AG04450 (cell line): ENCODE measurements at regions not wholly inside any gene's neighbourhood (a gene's known extent, or its start where the extent isn't known, plus 50 kb on each side); places are given as distances from the start of the nearest gene placed in this dataset.

Source experiments
- CTCF ChIA-PET: fragments of 300-600, 350-600 bp; formaldehyde crosslinking; extraction: SDS; loops from one replicate; lab custom pipeline; 2022; ENCODE audit warnings: antibody characterized with exemption, inconsistent platforms; lab: Charles Lee
- POLR2A ChIA-PET: fragments of 350-600 bp; formaldehyde crosslinking; extraction: SDS; loops from one replicate; lab custom pipeline; 2021; ENCODE audit warnings: antibody characterized with exemption, inconsistent platforms; lab: Yijun Ruan, JAX
- DNase-seq: peaks from one replicate; pipeline ENCODE4 v3.0.0-alpha.2; 2011; ENCODE audit warnings: low read depth, low spot score
- H3K27ac ChIP-seq: one replicate; pipeline ENCODE4 v1.5.1; 2012; ENCODE audit warnings: low read depth, low read length, control low read depth
- H3K27me3 ChIP-seq: one replicate; pipeline ENCODE4 v1.6.0; 2012; ENCODE audit warnings: low read length; ENCODE audit not compliant: control insufficient read depth, insufficient read depth
- H3K4me3 ChIP-seq: 2 replicates; pipeline ENCODE4 v1.5.1; 2011; ENCODE audit warnings: mild to moderate bottlenecking, low read depth, low read length, control low read depth
- H3K9me3 ChIP-seq: 2 replicates; pipeline ENCODE4 v1.5.1; 2012; ENCODE audit warnings: low read length; ENCODE audit not compliant: control insufficient read depth, insufficient read depth
- CTCF ChIP-seq: IDR thresholded peaks from 2 replicates; pipeline ENCODE4 v1.5.1; 2011; ENCODE audit warnings: low read depth, low read length, control low read depth, inconsistent platforms

- DNase-seq, result no peak
- ChIA-PET POLR2A (no interaction called here), CTCF (no interaction called here)
- TF ChIP-seq CTCF, result no peak
- Histone ChIP-seq H3K4me3 (no peak overlapping the region), H3K27ac (no peak overlapping the region), H3K9me3 (peaks cover 20% of the 10 kb centered on the region), H3K27me3 (no peaks in the 10 kb centered on the region)
These were observed 270.9 kb upstream of the SULF2 start for GRCh38 chr20:48056218-48056617.

GRCh38 chr20:48054051-48054450, 268.8 kb upstream of the SULF2 start:
- Histone ChIP-seq H3K4me3 (no peak overlapping the region), H3K9me3 (peaks cover 12% of the 10 kb centered on the region), H3K27ac (no peak overlapping the region), H3K27me3 (no peaks in the 10 kb centered on the region)
- CTCF ChIA-PET, result no interaction called here
- TF ChIP-seq CTCF, result no peak
- no peak for DNase-seq
- POLR2A ChIA-PET, result no interaction called here

- no peak overlapping the region for H3K27ac ChIP-seq
- no peaks in the 10 kb centered on the region; the same call in 1 of the 2 replicates for H3K9me3 ChIP-seq
- ChIA-PET POLR2A (no interaction called here), CTCF (no interaction called here)
- no peak for DNase-seq
- H3K4me3 ChIP-seq, result no peak overlapping the region
- no peaks in the 10 kb centered on the region for H3K27me3 ChIP-seq
- no peak for TF ChIP-seq CTCF
These were observed 267.2 kb upstream of the SULF2 start for GRCh38 chr20:48052475-48052835.

- DNase-seq, result no peak
- Histone ChIP-seq H3K9me3 (no peaks in the 10 kb centered on the region; the same call in 1 of the 2 replicates), H3K4me3 (no peak overlapping the region), H3K27me3 (no peaks in the 10 kb centered on the region), H3K27ac (no peak overlapping the region)
- ChIA-PET CTCF (no interaction called here), POLR2A (no interaction called here)
- TF ChIP-seq CTCF, result no peak
These were observed 266.7 kb upstream of the SULF2 start for GRCh38 chr20:48051794-48052474.

DNA sequence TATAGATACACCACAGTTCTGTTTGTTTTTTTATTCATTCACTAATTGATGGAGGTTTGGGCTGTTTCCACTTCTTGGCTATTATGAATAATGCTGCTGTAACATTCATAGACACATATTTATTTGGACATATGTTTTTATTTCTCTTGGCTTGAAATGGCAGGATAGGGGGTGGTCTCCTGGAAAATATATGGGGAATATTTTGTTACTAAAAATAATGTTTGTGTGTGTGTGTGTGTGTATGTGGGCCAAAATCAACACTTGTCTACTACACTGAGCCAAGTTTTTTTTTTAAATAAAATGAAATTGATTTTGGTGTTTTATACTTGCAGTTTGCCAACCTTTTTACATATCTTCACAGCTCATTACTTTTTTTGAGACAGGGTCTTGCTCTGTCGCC, 264.4 kb upstream of the SULF2 start:
- POLR2A ChIA-PET, result no interaction called here
- no peak for DNase-seq

More for the DNA sequence above, 264.4 kb upstream of the SULF2 start:
- CTCF ChIA-PET, result no interaction called here
- no peak for TF ChIP-seq CTCF
- no peak overlapping the region for H3K27ac ChIP-seq
- H3K9me3 ChIP-seq, result no peaks in the 10 kb centered on the region; the same call in 1 of the 2 replicates
- H3K27me3 ChIP-seq, result no peaks in the 10 kb centered on the region
- no peak overlapping the region for H3K4me3 ChIP-seq
